Adrenal gland (tissue), 5 donors: ENCODE measurements at regions not wholly inside any gene's neighbourhood (a gene's known extent, or its start where the extent isn't known, plus 50 kb on each side); places are given as distances from the start of the nearest gene placed in this dataset.

Experiments
- POLR2A ChIP-seq, 2 donors: fragments of 450-650 bp; IDR thresholded peaks; one replicate each; pipeline ENCODE4 v1.6.1; 2017; ENCODE audit warnings: antibody characterized with exemption in 2 of 2, mild to moderate bottlenecking in 2 of 2, moderate library complexity in 1 of 2
- TF ChIP-seq, protein P1 (sequence below), 6 experiments: fragments of 450-650 bp in 4 of 6; fragments of 200-600 bp in 2 of 6; sonication (generic) in 1 of 6; IDR thresholded peaks; 1 replicate in 5 of 6; 2 replicates in 1 of 6; pipeline versions ENCODE4 v1.5.1 to v1.8.0; 2016 to 2021; ENCODE audit warnings: antibody characterized with exemption in 6 of 6, mild to moderate bottlenecking in 2 of 6, moderate library complexity in 1 of 6
- donor health status: DM: no; HTN: no; CAD: no.

GRCh38 chr11:37422511-37422910, 824.5 kb upstream of the RAG2 start:
- no peak for TF ChIP-seq POLR2A (IDR thresholded peaks at IDR 0.05)
- TF ChIP-seq, protein P1, sequence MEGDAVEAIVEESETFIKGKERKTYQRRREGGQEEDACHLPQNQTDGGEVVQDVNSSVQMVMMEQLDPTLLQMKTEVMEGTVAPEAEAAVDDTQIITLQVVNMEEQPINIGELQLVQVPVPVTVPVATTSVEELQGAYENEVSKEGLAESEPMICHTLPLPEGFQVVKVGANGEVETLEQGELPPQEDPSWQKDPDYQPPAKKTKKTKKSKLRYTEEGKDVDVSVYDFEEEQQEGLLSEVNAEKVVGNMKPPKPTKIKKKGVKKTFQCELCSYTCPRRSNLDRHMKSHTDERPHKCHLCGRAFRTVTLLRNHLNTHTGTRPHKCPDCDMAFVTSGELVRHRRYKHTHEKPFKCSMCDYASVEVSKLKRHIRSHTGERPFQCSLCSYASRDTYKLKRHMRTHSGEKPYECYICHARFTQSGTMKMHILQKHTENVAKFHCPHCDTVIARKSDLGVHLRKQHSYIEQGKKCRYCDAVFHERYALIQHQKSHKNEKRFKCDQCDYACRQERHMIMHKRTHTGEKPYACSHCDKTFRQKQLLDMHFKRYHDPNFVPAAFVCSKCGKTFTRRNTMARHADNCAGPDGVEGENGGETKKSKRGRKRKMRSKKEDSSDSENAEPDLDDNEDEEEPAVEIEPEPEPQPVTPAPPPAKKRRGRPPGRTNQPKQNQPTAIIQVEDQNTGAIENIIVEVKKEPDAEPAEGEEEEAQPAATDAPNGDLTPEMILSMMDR (IDR thresholded peaks at IDR 0.05) = no peak
